HG03432 (cell line): ENCODE measurements at regions not wholly inside any gene's neighbourhood (a gene's known extent, or its start where the extent isn't known, plus 50 kb on each side); places are given as distances from the start of the nearest gene placed in this dataset.
"Not testable (repeated sequence)": the region's sequence is repeated elsewhere in the genome, so short reads cannot be mapped to it uniquely, and the experiment has no call there.

ENCODE experiments used
- ATAC-seq: cut with Tn5 transposase; IDR thresholded peaks from one replicate; pipeline ENCODE4 v1.9.1; 2021; ENCODE audit warnings: mild to moderate bottlenecking, moderate library complexity; ENCODE audit not compliant: unreplicated experiment

DNA sequence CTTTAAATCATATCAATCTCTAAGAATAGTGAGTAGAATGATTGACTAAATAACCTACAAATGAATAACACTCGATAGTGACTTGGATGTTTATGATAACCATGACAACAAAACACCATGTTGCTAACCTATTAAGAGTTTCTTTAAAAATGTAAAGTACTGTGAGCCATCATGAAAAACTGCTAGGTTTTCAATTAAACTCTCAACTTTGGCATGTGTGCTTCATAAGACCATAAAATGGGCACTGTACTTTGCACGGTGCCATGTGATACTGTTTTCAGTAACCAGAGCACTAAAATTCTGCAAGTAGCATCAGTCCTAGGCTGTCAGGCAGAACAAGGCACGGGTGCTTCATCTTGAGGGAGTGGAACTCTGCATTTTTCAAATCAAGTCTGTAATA lies 96.2 kb upstream of the TRIM77 start:
- ATAC-seq: no peak

DNA sequence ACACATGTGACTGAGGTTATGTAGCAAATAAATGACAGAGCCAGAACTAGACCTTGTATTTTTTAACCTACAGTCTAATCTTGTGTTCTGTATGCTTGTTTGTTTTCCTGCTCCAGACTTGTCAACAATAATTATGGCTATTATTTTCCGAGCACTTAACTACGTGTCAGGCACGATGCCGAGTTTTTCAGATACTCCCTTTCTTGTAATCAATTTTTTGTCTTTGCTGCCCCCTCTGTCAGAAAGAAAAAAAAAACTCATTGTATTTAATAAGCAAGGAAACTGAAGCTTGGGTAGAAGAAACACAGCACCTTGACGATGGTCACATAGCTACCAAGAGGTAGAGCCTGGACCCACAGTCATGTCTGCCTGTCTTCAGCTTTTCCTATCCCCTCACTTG lies 95.7 kb upstream of the TRIM77 start:
- not testable (repeated sequence) for ATAC-seq

DNA sequence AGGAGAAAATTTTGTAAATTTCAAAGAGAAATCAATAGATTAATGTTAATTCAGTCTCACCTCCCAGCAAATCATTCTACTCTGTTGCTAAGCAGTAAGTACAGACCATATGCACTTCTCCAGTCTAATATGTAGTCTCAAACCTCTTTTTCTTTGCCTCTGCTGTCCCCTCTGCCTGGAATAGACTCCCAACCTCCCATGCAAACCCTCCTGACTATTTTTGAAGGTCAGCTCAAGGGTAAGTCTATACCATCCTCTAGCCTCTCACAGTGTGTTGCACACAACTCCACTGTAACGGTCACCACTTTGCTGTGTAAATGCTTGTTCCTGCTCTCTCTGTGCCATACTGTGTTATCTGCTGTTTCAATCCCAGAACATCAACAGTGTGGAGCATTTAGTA lies 94.5 kb upstream of the TRIM77 start:
- ATAC-seq: not testable (repeated sequence)

DNA sequence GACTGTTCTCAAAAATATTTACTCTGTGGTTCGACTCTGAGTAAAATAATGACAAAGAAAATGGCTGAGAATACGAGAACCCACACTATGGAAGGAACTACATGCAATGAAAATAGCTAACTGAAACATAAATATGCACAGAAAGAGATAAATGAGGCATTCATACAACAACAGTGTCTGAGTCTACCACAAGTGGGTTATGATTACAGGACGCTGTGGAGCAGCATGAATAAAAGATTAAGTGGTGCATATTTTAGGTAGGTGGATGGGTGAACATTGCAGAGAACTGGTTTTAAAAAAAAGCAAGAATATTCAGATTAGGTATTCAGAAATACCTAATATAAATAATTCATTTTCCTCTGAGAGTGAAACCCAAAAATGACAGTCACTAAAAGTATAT lies 93.9 kb upstream of the TRIM77 start:
- not testable (repeated sequence) for ATAC-seq

DNA sequence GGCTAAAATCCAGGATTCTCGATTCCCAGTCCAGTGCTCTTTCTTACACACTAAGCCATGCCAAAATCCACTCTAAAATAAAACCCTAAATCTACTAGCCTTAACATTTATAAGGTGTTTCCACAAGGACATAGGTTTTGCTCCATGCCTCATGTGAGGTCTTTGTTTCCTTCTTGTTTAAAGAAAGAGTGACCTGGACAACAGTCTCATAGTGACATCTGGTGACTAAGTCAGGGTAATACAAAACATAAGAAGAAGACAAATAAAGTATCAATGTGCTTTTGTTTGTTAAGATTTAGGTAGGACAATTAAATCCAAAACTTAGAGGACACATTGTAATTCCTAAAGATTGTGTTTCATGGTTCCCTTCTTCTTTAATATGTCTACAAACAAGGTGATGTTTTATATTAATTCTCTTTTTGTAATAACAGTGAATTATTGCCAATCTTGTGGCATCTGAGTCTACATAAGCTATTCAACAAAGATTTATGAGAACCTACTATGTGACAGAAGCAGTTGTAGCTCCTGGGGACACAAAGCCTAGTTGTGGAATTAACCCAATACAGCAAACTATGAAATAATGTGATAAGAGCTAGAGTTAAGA lies 93.0 kb upstream of the TRIM77 start:
- not testable (repeated sequence) for ATAC-seq

DNA sequence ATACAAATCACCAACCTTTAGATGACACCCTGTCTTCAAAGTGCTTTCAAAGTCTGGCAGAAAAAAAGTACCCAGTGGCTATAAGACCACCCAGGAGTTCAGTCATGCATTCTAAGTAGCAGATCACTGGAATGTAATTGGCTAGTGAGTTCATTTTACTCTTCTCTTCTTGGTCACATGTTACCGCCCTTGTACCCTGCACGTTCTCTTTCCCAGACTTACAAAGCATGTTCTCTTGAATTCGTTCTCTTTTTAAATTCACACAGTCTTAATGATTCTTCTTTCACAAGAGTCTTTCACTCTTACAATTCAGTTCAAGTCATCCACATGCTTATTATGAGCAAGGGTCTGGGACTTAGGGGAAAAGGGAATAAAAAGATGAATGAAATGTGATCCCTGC lies 89.4 kb upstream of the TRIM77 start:
- not testable (repeated sequence) for ATAC-seq

DNA sequence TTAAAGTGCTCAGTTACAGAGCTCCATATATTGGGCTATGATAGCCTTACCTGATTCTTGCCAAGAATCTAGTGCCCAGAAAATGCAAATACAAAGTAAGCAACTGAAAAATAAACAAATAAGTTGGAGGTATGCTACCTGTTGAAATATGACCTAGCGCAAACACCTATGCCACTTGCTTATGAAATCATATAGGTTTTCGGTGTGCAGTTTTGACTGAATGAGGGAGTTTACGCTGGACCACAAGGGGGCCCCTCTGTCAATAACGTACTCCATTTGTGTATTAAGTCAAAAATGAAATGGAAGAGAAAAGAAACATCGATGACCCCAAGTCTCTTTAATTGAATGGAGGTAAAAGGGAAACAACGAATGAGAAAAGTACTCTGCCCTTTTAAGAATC lies 84.9 kb upstream of the TRIM77 start:
- ATAC-seq: no peak

DNA sequence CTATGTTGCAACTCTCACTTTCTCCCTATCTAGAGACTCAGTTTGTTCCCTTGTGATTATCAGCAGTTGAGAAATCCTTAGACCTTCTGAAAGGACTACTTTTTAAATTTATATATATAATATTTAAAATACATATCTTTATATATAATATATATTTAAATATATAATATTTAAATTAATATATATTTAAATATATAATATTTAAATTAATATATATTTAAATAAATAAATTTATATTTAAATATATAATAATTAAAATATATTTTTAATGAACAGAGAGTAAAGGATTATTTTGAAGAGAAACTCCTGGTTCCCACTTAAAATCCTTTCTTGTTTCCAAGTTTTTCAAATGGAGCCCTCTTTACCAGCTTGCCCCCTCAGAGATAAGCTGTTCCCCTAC lies 83.7 kb upstream of the TRIM77 start:
- no peak for ATAC-seq

DNA sequence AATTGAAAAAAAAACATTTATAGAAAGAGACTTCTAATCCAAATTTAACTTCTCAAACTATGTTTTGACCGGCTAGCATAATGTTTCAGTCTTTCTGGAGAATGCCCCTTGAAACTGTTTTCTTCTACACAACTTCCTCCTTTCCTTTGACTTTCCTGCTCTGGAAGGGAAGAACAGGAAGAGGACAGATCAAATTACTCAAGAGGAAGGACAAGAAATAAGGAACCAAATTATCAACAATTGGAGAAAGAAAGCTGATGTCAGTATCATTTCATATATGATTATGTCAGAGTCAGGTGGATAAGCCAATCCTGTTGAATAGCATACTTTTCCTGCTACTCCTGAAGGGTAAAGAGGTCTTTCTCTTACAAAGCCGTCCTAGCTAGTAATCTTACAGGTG lies 83.2 kb upstream of the TRIM77 start:
- ATAC-seq: not testable (repeated sequence)

DNA sequence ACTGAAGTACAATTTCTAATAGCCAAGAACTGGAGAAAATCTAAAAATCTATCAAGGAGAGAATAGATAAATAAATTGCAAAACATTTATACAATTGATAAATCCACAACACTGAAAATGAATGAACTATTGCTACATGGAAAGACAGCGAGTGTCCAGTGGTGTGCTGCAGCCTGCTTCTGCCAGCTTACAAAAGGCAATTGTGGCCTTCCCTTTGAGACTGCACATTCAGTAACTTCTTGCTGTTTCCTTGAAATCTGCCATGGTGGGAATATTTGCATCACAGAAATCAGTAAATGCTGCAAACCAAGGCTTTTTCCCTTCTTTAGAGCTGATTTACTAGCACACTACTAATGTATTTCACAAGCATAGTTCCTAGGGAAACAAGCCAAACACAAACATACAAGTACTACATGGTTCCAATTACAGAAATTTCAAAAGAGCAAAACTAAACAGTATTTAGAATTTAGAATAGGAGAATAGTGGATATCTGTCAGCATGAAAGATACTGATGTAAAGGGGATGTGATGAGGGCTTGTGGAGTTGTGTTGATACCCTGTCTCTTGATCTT lies 76.9 kb upstream of the TRIM77 start:
- ATAC-seq: no peak

DNA sequence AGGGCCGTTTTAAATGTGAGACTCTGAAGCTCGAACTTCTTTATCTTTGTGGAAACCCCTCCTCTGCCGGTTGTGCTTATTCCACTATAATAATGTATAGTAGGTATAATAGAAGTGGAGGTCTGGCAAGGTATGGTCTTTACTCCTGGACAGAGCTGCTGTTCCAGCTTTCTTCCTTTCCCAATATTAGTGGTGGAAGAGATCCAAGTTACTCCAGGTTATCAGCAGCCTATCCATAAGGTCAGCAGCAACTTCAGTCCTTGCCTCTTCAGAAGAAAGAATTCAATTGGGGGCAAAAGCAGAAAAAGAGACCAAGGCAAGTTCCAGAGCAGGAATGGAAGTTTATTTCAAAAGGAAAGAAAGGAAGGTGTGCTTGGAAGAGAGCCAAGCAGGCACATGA lies 69.3 kb upstream of the TRIM77 start:
- ATAC-seq: not testable (repeated sequence)

DNA sequence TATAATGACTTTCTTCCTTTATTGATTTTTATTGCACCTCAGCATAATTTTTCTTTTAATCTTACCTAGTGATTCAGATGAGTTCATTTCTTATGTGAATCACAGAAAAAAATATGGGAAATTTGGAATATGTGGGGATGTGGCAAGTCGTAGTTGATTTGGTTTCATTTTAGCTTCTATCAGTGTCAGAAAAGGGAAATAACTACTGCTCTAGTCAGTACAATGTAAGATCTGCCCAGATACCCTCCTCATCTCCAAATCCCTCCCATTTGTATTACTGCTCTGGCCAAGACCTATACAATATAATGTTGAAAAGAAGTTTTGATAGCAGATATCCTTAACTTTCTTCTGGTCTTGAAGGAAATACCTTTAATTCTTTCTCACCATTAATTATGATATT lies 61.9 kb upstream of the TRIM77 start:
- ATAC-seq: not testable (repeated sequence)

DNA sequence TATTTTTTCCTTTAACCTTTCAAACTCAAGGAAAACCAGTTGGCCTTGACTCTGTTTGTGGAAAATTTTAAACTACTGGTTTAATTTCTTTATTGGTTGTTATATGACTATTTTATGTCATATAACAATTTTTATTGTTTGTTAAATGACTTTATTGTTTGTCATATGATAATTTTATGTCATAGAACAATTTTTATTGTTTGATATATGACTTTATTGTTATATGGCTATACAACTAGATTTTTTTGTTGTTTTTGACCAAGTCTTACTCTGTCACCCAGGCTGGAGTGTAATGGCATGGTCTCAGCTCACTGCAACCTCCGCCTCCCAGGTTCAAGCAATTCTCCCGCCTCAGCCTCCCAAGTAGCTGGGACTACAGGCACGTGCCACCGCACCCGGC lies 61.1 kb upstream of the TRIM77 start:
- not testable (repeated sequence) for ATAC-seq

DNA sequence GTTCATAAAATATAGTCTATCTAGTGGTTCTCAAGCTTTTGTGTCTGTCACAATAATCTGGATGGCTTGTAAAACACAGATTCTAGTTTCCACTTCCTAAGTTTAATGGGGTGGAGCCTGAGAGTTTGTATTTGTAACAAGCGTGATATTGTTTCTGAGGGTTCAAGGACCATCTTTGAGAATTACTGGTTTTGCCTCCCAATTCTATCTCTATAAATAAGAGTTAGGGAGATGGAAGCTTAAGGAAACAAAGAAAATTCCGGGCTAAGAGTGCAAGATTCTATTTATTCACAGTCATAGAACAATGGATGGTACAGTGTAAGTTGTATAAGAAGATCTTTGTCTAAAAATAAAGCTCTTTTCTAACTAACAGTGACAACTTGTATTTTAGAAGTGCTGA lies 55.4 kb upstream of the TRIM77 start:
- not testable (repeated sequence) for ATAC-seq

DNA sequence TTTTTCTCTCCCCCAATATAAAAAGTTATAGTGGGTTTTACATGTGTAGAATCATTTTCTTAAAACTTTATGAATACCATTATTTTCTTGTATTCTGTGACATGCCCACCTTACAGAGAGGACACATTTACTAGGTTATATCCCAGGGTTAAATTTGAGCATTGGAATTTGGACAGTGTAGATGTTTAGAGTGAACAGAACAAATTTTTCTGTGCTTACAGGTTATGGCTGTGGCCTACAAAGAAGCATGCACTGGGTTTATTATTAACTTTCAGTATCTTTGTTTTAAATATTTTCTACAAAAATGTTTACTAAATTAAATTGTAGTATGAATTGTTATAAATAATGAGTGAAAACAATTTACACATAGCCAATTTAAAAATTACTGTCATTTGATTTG lies 51.3 kb upstream of the TRIM77 start:
- ATAC-seq: not testable (repeated sequence)

DNA sequence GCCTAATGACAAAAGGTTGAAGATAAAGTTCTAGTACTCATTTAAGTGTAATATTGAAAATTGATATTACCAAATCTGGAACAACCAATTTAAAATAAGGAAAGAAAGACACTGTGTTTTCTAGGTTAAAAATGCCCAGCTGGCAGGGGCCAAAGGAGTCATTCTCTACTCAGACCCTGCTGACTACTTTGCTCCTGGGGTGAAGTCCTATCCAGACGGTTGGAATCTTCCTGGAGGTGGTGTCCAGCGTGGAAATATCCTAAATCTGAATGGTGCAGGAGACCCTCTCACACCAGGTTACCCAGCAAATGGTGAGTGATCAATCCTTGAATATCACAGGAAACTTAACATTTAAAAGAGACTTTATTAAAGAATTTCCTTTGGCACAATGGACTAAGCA lies 50.7 kb upstream of the TRIM77 start:
- ATAC-seq: not testable (repeated sequence)

DNA sequence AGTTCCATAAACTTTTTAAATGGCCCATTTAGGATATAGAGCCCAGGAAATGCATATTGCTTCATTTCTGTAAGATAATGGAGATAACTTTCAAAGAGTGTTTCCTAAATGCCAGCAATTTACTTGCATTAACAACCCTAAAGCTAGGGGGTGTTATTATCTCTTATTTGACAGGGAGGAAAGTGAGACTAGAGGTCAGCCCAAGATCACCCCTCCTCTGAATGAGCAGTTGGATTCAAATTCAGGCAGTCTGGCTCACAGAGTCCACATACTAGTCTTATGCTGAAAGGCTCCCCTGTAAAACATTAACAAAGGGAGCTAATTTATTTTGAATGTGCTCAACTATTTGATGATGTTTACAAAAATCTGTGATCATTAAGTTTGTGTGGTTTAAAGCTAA lies 49.9 kb upstream of the TRIM77 start:
- no peak for ATAC-seq
